Vagina (tissue), 2 donors: ENCODE measurements at regions not wholly inside any gene's neighbourhood (a gene's known extent, or its start where the extent isn't known, plus 50 kb on each side); places are given as distances from the start of the nearest gene placed in this dataset.
"Not testable (repeated sequence)": the region's sequence is repeated elsewhere in the genome, so short reads cannot be mapped to it uniquely, and the experiment has no call there.

ENCODE experiments used
- CTCF ChIP-seq, 3 experiments: fragments of 450-650 bp in 2 of 3; fragments of 200-600 bp in 1 of 3; sonication (generic) in 1 of 3; IDR thresholded peaks; one replicate each; pipeline ENCODE4 v1.5.1; 2017 to 2019; ENCODE audit warnings: antibody characterized with exemption in 3 of 3, mild to moderate bottlenecking in 2 of 3, moderate library complexity in 2 of 3
- POLR2A ChIP-seq, 2 donors: fragments of 450-650 bp; IDR thresholded peaks; one replicate each; pipeline ENCODE4 v1.6.1; 2017; ENCODE audit warnings: antibody characterized with exemption in 2 of 2, mild to moderate bottlenecking in 2 of 2, moderate library complexity in 2 of 2

- TF ChIP-seq CTCF, POLR2A (IDR thresholded peaks at IDR 0.05): not testable (repeated sequence)
Measured at GRCh38 chr3:195668131-195668766, 52.5 kb upstream of the MUC20 start.
